HG03565 (cell line): ENCODE measurements at regions not wholly inside any gene's neighbourhood (a gene's known extent, or its start where the extent isn't known, plus 50 kb on each side); places are given as distances from the start of the nearest gene placed in this dataset.
"Not testable (repeated sequence)": the region's sequence is repeated elsewhere in the genome, so short reads cannot be mapped to it uniquely, and the experiment has no call there.

ENCODE experiments used
- ATAC-seq: cut with Tn5 transposase; IDR thresholded peaks from one replicate; pipeline ENCODE4 v1.9.1; 2021; ENCODE audit warnings: mild to moderate bottlenecking, moderate library complexity; ENCODE audit not compliant: unreplicated experiment

- ATAC-seq = no peak
Measured at GRCh38 chr4:122973465-122973864, 51.1 kb upstream of the NUDT6 start.

GRCh38 chr4:122976111-122976510, 53.7 kb upstream of the NUDT6 start:
- ATAC-seq = no peak

GRCh38 chr4:122977103-122977502, 54.7 kb upstream of the NUDT6 start:
- no peak for ATAC-seq

GRCh38 chr4:122978109-122978508, 55.7 kb upstream of the NUDT6 start:
- ATAC-seq = no peak

- no peak for ATAC-seq
Measured at GRCh38 chr4:122978789-122979188, 56.4 kb upstream of the NUDT6 start.

- no peak for ATAC-seq
Measured at GRCh38 chr4:122980860-122981259, 58.5 kb upstream of the NUDT6 start.

- ATAC-seq = no peak
Measured at GRCh38 chr4:122988696-122989095, 66.3 kb upstream of the NUDT6 start.

GRCh38 chr4:122990891-122991290, 68.5 kb upstream of the NUDT6 start:
- ATAC-seq = no peak

GRCh38 chr4:122992057-122992456, 69.7 kb upstream of the NUDT6 start:
- no peak for ATAC-seq

GRCh38 chr4:122992641-122993040, 70.2 kb upstream of the NUDT6 start:
- ATAC-seq = no peak

- no peak for ATAC-seq
Measured at GRCh38 chr4:122996350-122996749, 74.0 kb upstream of the NUDT6 start.

- peak; percentile 98 for ATAC-seq
Measured at GRCh38 chr4:122997463-122998101, 75.2 kb upstream of the NUDT6 start.

GRCh38 chr4:123004079-123004478, 81.7 kb upstream of the NUDT6 start:
- not testable (repeated sequence) for ATAC-seq

GRCh38 chr4:123005126-123005525, 82.7 kb upstream of the NUDT6 start:
- not testable (repeated sequence) for ATAC-seq

- no peak for ATAC-seq
Measured at GRCh38 chr4:123007679-123008078, 85.3 kb upstream of the NUDT6 start.

- not testable (repeated sequence) for ATAC-seq
Measured at GRCh38 chr4:123012416-123012815, 90.0 kb upstream of the NUDT6 start.

GRCh38 chr4:123014038-123014437, 91.6 kb upstream of the NUDT6 start:
- ATAC-seq = no peak

- ATAC-seq = no peak
Measured at GRCh38 chr4:123017078-123017477, 94.7 kb upstream of the NUDT6 start.

- ATAC-seq = no peak
Measured at GRCh38 chr4:123017636-123018395, 95.4 kb upstream of the NUDT6 start.

GRCh38 chr4:123018396-123018775, 96.0 kb upstream of the NUDT6 start:
- ATAC-seq = no peak

- no peak for ATAC-seq
Measured at GRCh38 chr4:123020285-123020684, 97.9 kb upstream of the NUDT6 start.

- no peak for ATAC-seq
Measured at GRCh38 chr4:123023647-123024046, 101.2 kb upstream of the NUDT6 start.

- ATAC-seq = no peak
Measured at GRCh38 chr4:123024710-123025109, 102.3 kb upstream of the NUDT6 start.
